Mucosa of stomach (tissue), 1 donor: ENCODE measurements at regions not wholly inside any gene's neighbourhood (a gene's known extent, or its start where the extent isn't known, plus 50 kb on each side); places are given as distances from the start of the nearest gene placed in this dataset.

Experiments used
- H3K27me3 ChIP-seq: one replicate; pipeline ENCODE4 v1.7.0; 2013; ENCODE audit warnings: mild to moderate bottlenecking, low read length; ENCODE audit not compliant: control insufficient read depth, insufficient read depth
- H3K36me3 ChIP-seq: one replicate; pipeline ENCODE4 v1.7.0; 2013; ENCODE audit warnings: low read length; ENCODE audit not compliant: control insufficient read depth, insufficient read depth
- H3K4me1 ChIP-seq: one replicate; pipeline ENCODE4 v1.7.0; 2013; ENCODE audit warnings: mild to moderate bottlenecking, low read length; ENCODE audit not compliant: control insufficient read depth, insufficient read depth
- H3K4me3 ChIP-seq: one replicate; pipeline ENCODE4 v1.7.0; 2013; ENCODE audit warnings: low read length
- H3K9ac ChIP-seq: one replicate; pipeline ENCODE4 v1.7.0; 2013; ENCODE audit warnings: mild to moderate bottlenecking, low read length, moderate library complexity
- H3K9me3 ChIP-seq: one replicate; pipeline ENCODE4 v1.7.0; 2013; ENCODE audit warnings: mild to moderate bottlenecking, low read length, moderate library complexity; ENCODE audit not compliant: control insufficient read depth
- donor health status: Pancreatic carcinoma.

- Histone ChIP-seq H3K4me1 (no peaks in the 10 kb centered on the region), H3K9ac (no peak overlapping the region), H3K4me3 (no peak overlapping the region), H3K36me3 (no peaks in the 10 kb centered on the region), H3K9me3 (no peaks in the 10 kb centered on the region), H3K27me3 (no peaks in the 10 kb centered on the region)
Observed at GRCh38 chr5:89129941-89130340, 247.0 kb upstream of the MEF2C start.

GRCh38 chr5:89128906-89129625 is 246.1 kb upstream of the MEF2C start:
- Histone ChIP-seq H3K4me3 (no peak overlapping the region), H3K9ac (no peak overlapping the region), H3K4me1 (no peaks in the 10 kb centered on the region), H3K27me3 (no peaks in the 10 kb centered on the region), H3K36me3 (no peaks in the 10 kb centered on the region), H3K9me3 (no peaks in the 10 kb centered on the region)

GRCh38 chr5:89128092-89128491 is 245.1 kb upstream of the MEF2C start:
- H3K9ac ChIP-seq: no peak overlapping the region
- no peak overlapping the region for H3K4me3 ChIP-seq
- H3K36me3 ChIP-seq: no peaks in the 10 kb centered on the region
- H3K9me3 ChIP-seq: no peaks in the 10 kb centered on the region
- H3K4me1 ChIP-seq: no peaks in the 10 kb centered on the region
- H3K27me3 ChIP-seq: no peaks in the 10 kb centered on the region

DNA sequence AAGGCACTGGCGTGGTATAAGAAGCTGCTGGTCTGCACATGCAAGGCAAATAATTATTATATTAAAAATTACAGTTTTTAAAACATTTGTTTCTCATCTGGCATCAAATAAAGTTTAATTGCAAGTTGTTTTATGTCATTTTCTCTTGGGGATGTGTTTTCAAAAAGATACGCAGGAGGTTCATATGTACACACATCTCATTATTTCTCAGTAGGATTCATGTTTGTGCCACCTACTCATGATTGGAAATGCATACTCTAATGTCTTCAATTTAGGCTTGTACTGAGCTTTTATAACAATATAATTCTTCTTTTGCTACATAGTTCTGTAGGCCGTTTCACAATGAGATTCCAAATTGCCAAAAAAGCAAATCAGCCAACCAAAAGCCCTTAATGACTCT is 244.2 kb upstream of the MEF2C start:
- no peak overlapping the region for H3K4me3 ChIP-seq
- H3K9me3 ChIP-seq: no peaks in the 10 kb centered on the region
- H3K4me1 ChIP-seq: no peaks in the 10 kb centered on the region
- no peaks in the 10 kb centered on the region for H3K27me3 ChIP-seq
- no peak overlapping the region for H3K9ac ChIP-seq
- no peaks in the 10 kb centered on the region for H3K36me3 ChIP-seq

- no peaks in the 10 kb centered on the region for H3K36me3 ChIP-seq
- H3K9me3 ChIP-seq: no peaks in the 10 kb centered on the region
- H3K4me1 ChIP-seq: no peaks in the 10 kb centered on the region
- H3K9ac ChIP-seq: no peak overlapping the region
- H3K27me3 ChIP-seq: no peaks in the 10 kb centered on the region
- no peak overlapping the region for H3K4me3 ChIP-seq
Observed at GRCh38 chr5:89125372-89125771, 242.4 kb upstream of the MEF2C start.

DNA sequence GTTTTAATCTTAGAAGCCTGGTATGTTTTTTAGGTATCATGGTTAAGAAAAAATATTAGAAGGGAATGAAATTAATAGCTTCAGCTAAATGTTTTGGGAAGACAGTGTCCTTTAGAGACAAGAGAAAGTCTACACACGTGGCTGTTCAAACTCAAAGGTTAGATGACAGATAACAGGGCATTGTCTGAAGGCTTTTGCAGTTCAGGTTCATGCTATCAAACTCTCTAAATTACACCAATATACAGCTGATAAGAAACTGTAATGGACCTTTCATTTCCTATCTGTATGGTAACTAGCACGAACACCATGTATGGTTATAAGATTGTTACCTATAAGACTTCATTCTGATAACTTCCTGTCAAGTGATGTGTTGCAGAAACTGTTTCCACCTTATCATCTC is 240.6 kb upstream of the MEF2C start:
- no peaks in the 10 kb centered on the region for H3K4me1 ChIP-seq
- H3K27me3 ChIP-seq: no peaks in the 10 kb centered on the region
- H3K4me3 ChIP-seq: no peak overlapping the region
- H3K36me3 ChIP-seq: no peaks in the 10 kb centered on the region
- no peaks in the 10 kb centered on the region for H3K9me3 ChIP-seq
- no peak overlapping the region for H3K9ac ChIP-seq

DNA sequence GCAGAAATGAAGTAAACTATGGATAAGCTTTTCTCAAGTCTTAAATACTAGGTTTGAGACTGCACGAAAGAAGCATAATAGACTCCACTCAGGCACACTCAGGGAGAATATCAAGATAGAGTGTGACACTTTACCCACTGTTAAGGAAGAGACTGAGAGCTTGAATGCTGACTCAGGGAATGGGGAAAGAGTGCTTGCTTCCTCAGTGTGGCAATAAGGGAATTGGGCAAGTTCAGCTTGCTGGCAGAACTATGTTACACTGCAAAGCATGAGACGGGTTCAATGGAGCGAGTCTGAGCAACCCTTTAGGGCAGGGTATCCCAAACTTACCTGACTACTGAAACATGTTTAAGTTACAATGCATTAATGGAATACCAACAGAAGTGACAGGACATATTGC is 237.7 kb upstream of the MEF2C start:
- Histone ChIP-seq H3K4me1 (no peaks in the 10 kb centered on the region), H3K36me3 (no peaks in the 10 kb centered on the region), H3K27me3 (no peaks in the 10 kb centered on the region), H3K9ac (no peak overlapping the region), H3K9me3 (no peaks in the 10 kb centered on the region), H3K4me3 (no peak overlapping the region)

GRCh38 chr5:89117124-89117644 is 234.2 kb upstream of the MEF2C start:
- H3K36me3 ChIP-seq: no peaks in the 10 kb centered on the region
- no peaks in the 10 kb centered on the region for H3K9me3 ChIP-seq
- no peaks in the 10 kb centered on the region for H3K27me3 ChIP-seq
- no peaks in the 10 kb centered on the region for H3K4me1 ChIP-seq
- H3K4me3 ChIP-seq: no peak overlapping the region
- no peak overlapping the region for H3K9ac ChIP-seq

- Histone ChIP-seq H3K27me3 (no peaks in the 10 kb centered on the region), H3K9ac (no peak overlapping the region), H3K4me3 (no peak overlapping the region), H3K4me1 (no peaks in the 10 kb centered on the region), H3K36me3 (no peaks in the 10 kb centered on the region), H3K9me3 (no peaks in the 10 kb centered on the region)
Observed at GRCh38 chr5:89110916-89111646, 228.1 kb upstream of the MEF2C start.

DNA sequence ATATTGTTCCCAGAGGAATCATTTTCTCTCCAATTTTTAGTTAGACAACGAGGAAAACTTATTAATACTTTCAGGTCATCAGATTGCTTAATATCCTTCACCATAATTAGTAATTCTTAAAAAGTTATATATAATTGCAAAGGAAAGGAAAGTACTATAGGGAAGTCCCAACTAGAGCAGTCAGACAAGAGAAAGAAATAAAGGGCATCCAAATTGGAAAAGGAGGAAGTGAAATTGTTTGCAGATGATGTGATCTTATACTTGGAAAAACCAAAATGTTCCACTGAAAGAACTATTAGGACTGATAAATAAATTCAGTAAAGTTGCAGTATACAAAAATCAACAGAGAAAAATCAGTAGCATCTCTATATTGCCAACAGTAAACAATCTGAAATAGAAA is 223.5 kb upstream of the MEF2C start:
- Histone ChIP-seq H3K4me1 (no peaks in the 10 kb centered on the region), H3K9ac (no peak overlapping the region), H3K4me3 (no peak overlapping the region), H3K36me3 (no peaks in the 10 kb centered on the region), H3K9me3 (no peaks in the 10 kb centered on the region), H3K27me3 (no peaks in the 10 kb centered on the region)

GRCh38 chr5:89105836-89106235 is 222.9 kb upstream of the MEF2C start:
- Histone ChIP-seq H3K36me3 (no peaks in the 10 kb centered on the region), H3K4me1 (no peaks in the 10 kb centered on the region), H3K27me3 (no peaks in the 10 kb centered on the region), H3K4me3 (no peak overlapping the region), H3K9ac (no peak overlapping the region), H3K9me3 (no peaks in the 10 kb centered on the region)

DNA sequence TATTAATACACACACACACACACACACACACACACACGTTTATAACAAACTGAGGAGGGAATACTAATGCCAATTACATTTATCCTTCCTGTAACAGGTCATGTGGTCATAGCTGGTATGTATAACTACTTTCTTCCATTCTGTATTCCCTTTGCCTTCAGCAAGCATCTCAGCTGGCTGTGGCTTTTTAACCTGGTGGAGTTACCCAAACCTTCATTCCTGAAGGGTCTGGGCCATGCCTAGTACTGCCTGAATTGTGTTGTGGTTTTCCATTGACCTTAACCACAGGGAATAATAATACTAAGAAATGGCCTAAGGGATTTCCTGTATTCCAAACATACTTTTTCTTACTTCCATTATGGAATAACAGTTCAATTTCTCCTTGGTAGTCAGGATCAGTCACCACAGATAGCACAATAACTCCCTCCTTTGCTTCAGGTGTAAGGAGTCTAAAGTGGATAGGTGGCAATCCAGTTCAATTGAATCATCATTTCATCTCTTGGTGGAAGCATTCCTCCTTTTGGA is 222.2 kb upstream of the MEF2C start:
- Histone ChIP-seq H3K9ac (no peak overlapping the region), H3K27me3 (no peaks in the 10 kb centered on the region), H3K36me3 (no peaks in the 10 kb centered on the region), H3K9me3 (no peaks in the 10 kb centered on the region), H3K4me3 (no peak overlapping the region), H3K4me1 (no peaks in the 10 kb centered on the region)
